ENCODE measurements at regions not wholly inside any gene's neighbourhood (a gene's known extent, or its start where the extent isn't known, plus 50 kb on each side); places are given as distances from the start of the nearest gene placed in this dataset.

DNA sequence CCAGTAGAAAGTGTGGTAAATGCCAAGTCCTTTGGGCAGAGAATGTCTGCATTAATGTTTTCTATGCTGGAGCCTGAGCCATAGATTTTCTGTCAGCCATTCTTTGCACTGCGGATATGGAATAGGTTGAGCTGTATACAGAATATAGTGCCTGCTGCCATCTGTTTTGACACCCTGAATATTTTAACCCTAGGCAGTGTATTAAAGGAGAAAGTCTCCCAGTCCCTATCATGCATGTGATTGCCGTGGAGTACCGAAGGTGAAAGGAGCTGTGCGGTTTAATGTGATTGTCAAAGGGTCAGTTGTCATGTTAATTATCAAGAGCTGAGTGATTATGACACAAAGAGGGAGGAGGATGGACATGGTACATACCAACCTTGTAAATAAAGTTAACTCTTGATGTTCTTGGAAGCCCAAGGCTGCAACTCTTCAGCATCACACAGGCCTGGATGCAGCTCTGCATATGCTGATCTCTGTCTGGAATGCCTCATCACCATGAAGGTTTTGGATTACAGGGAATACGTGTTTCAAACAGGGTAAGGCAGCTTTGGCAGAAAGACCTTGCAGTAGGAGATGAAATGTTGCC lies 247.1 kb upstream of the ELAVL2 start:
- no peak for DNase-seq (ENCODE audit: low read depth in 1 of 2, low spot score in 1 of 2)
- TF ChIP-seq POLR2AphosphoS5 (IDR thresholded peaks at IDR 0.05; ENCODE audit: low read depth) (no peak), GABPA (IDR thresholded peaks at IDR 0.05; ENCODE audit: low read depth) (no peak), SPI1 (IDR thresholded peaks at IDR 0.05; ENCODE audit: borderline replicate concordance, low read depth) (no peak)
- TF ChIP-seq, protein P1, sequence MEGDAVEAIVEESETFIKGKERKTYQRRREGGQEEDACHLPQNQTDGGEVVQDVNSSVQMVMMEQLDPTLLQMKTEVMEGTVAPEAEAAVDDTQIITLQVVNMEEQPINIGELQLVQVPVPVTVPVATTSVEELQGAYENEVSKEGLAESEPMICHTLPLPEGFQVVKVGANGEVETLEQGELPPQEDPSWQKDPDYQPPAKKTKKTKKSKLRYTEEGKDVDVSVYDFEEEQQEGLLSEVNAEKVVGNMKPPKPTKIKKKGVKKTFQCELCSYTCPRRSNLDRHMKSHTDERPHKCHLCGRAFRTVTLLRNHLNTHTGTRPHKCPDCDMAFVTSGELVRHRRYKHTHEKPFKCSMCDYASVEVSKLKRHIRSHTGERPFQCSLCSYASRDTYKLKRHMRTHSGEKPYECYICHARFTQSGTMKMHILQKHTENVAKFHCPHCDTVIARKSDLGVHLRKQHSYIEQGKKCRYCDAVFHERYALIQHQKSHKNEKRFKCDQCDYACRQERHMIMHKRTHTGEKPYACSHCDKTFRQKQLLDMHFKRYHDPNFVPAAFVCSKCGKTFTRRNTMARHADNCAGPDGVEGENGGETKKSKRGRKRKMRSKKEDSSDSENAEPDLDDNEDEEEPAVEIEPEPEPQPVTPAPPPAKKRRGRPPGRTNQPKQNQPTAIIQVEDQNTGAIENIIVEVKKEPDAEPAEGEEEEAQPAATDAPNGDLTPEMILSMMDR (IDR thresholded peaks at IDR 0.05; ENCODE audit: insufficient read depth, low read length) = no peak
- TF ChIP-seq, protein P2, sequence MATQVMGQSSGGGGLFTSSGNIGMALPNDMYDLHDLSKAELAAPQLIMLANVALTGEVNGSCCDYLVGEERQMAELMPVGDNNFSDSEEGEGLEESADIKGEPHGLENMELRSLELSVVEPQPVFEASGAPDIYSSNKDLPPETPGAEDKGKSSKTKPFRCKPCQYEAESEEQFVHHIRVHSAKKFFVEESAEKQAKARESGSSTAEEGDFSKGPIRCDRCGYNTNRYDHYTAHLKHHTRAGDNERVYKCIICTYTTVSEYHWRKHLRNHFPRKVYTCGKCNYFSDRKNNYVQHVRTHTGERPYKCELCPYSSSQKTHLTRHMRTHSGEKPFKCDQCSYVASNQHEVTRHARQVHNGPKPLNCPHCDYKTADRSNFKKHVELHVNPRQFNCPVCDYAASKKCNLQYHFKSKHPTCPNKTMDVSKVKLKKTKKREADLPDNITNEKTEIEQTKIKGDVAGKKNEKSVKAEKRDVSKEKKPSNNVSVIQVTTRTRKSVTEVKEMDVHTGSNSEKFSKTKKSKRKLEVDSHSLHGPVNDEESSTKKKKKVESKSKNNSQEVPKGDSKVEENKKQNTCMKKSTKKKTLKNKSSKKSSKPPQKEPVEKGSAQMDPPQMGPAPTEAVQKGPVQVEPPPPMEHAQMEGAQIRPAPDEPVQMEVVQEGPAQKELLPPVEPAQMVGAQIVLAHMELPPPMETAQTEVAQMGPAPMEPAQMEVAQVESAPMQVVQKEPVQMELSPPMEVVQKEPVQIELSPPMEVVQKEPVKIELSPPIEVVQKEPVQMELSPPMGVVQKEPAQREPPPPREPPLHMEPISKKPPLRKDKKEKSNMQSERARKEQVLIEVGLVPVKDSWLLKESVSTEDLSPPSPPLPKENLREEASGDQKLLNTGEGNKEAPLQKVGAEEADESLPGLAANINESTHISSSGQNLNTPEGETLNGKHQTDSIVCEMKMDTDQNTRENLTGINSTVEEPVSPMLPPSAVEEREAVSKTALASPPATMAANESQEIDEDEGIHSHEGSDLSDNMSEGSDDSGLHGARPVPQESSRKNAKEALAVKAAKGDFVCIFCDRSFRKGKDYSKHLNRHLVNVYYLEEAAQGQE (IDR thresholded peaks at IDR 0.05; ENCODE audit: insufficient replicate concordance, low read depth) = no peak
- Histone ChIP-seq H3K4me3 (replicated peaks; ENCODE audit: insufficient read depth, low read length) (no peak overlapping the region), H3K27ac (replicated peaks) (no peak overlapping the region), H3K27me3 (ENCODE audit: insufficient read depth, poor library complexity, severe bottlenecking) (no peaks in the 10 kb centered on the region)

DNA sequence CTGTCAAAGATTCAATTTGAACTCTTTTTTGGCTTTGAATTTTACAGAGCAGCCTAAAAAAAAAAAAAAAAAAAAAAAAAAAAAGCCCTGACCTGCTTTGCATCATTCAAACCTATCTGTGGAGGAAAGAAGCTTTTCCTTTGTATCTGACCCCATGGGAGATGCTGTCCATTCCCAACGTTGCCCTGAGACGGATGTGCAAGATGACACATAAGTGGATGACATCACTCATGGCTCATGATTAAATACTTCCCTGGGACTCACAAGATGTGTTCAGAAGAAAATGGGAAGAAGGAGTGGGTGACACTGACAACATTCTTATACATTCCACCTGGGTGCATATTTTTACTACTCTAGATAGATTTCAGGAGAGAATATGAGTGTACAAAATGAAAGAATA lies 245.7 kb upstream of the ELAVL2 start:
- Histone ChIP-seq H3K27me3 (ENCODE audit: insufficient read depth, poor library complexity, severe bottlenecking) (no peaks in the 10 kb centered on the region), H3K4me3 (replicated peaks; ENCODE audit: insufficient read depth, low read length) (no peak overlapping the region), H3K27ac (replicated peaks) (no peak overlapping the region)
- TF ChIP-seq, protein P2 (IDR thresholded peaks at IDR 0.05; ENCODE audit: insufficient replicate concordance, low read depth) = no peak
- no peak for TF ChIP-seq GABPA (IDR thresholded peaks at IDR 0.05; ENCODE audit: low read depth)
- no peak for TF ChIP-seq SPI1 (IDR thresholded peaks at IDR 0.05; ENCODE audit: borderline replicate concordance, low read depth)
- TF ChIP-seq, protein P1 (IDR thresholded peaks at IDR 0.05; ENCODE audit: insufficient read depth, low read length) = no peak
- TF ChIP-seq POLR2AphosphoS5 (IDR thresholded peaks at IDR 0.05; ENCODE audit: low read depth) = no peak
- no peak for DNase-seq (ENCODE audit: low read depth in 1 of 2, low spot score in 1 of 2)

DNA sequence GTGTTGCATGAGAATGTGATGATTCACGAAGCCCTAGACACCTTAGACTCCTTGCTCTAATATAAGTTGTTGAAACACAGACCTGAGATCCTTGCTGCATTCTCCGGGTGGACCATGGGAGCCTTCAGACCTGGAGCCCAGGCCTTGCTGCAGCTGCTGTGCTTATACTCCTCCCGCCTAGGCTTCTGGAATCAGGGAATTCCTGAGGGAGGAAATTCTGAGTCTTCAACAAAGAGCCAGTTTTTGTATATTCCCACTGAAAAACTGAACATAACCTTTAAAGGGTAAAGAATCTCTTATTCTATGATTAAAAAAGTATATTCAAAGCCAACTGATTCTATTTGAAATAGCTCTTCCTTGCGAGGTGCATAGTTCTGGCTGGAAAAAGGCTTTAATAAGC lies 245.1 kb upstream of the ELAVL2 start:
- DNase-seq (ENCODE audit: low read depth in 1 of 2, low spot score in 1 of 2) = no peak
- TF ChIP-seq, protein P2 (IDR thresholded peaks at IDR 0.05; ENCODE audit: insufficient replicate concordance, low read depth) = no peak
- TF ChIP-seq GABPA (IDR thresholded peaks at IDR 0.05; ENCODE audit: low read depth) = no peak
- no peak for TF ChIP-seq SPI1 (IDR thresholded peaks at IDR 0.05; ENCODE audit: borderline replicate concordance, low read depth)
- Histone ChIP-seq H3K4me3 (replicated peaks; ENCODE audit: insufficient read depth, low read length) (no peak overlapping the region), H3K27me3 (ENCODE audit: insufficient read depth, poor library complexity, severe bottlenecking) (no peaks in the 10 kb centered on the region), H3K27ac (replicated peaks) (no peak overlapping the region)

All from HL-60 (cell line).